PFSK-1 (cell line): ENCODE measurements at regions not wholly inside any gene's neighbourhood (a gene's known extent, or its start where the extent isn't known, plus 50 kb on each side); places are given as distances from the start of the nearest gene placed in this dataset.

Source experiments
- FOXP2 ChIP-seq: optimal IDR thresholded peaks from 2 replicates; pipeline ENCODE3; 2011; ENCODE audit warnings: borderline replicate concordance, control low read depth, inconsistent platforms; ENCODE audit not compliant: insufficient read depth; ENCODE audit errors: extremely low read length, extremely low read depth
- POLR2AphosphoS5 ChIP-seq: IDR thresholded peaks from 2 replicates; pipeline ENCODE4 v1.6.1; 2012; ENCODE audit warnings: low read depth, mild to moderate bottlenecking, control low read depth, low read length, moderate library complexity
- SIN3A ChIP-seq: IDR thresholded peaks from 2 replicates; pipeline ENCODE4 v1.6.1; 2012; ENCODE audit warnings: mild to moderate bottlenecking, low read length, moderate library complexity, borderline replicate concordance; ENCODE audit not compliant: insufficient read depth
- TAF1 ChIP-seq: IDR thresholded peaks from 2 replicates; pipeline ENCODE4 v1.6.1; 2012; ENCODE audit warnings: low read length, control low read depth, borderline replicate concordance; ENCODE audit not compliant: insufficient read depth
- TF ChIP-seq, protein P1 (sequence below), 2 experiments: IDR thresholded peaks; 2 replicates each; pipeline versions ENCODE4 v1.6.1 to v1.8.0; 2011 to 2012; ENCODE audit warnings: low read depth in 2 of 2, low read length in 2 of 2, control low read depth in 1 of 2, inconsistent platforms in 1 of 2, mild to moderate bottlenecking in 1 of 2, moderate library complexity in 1 of 2; ENCODE audit not compliant: insufficient read depth in 1 of 2

- TF ChIP-seq FOXP2: no peak
Measured at GRCh38 chr19:31553112-31553845, 204.0 kb upstream of the TSHZ3 start.

DNA sequence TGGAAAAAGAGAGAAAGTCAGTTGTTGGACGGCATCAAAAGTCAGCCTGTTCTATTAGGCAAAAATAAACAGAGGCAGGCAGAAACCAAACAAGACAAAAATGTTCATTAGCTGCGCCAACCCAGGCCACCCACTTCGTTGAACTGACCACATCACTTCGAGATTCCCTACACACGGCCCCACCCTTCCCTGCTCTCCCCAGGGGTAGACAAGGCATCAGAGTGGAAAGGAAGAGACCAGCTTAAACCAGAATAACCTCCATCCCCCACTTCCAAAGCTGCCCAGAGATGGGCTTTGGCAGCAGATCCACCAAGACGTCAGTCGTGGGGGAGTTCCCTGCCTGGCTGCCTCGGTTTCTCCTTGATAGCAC is 204.6 kb upstream of the TSHZ3 start:
- TF ChIP-seq POLR2AphosphoS5 (no peak), TAF1 (no peak), SIN3A (no peak), FOXP2 (no peak)
- TF ChIP-seq, protein P1, sequence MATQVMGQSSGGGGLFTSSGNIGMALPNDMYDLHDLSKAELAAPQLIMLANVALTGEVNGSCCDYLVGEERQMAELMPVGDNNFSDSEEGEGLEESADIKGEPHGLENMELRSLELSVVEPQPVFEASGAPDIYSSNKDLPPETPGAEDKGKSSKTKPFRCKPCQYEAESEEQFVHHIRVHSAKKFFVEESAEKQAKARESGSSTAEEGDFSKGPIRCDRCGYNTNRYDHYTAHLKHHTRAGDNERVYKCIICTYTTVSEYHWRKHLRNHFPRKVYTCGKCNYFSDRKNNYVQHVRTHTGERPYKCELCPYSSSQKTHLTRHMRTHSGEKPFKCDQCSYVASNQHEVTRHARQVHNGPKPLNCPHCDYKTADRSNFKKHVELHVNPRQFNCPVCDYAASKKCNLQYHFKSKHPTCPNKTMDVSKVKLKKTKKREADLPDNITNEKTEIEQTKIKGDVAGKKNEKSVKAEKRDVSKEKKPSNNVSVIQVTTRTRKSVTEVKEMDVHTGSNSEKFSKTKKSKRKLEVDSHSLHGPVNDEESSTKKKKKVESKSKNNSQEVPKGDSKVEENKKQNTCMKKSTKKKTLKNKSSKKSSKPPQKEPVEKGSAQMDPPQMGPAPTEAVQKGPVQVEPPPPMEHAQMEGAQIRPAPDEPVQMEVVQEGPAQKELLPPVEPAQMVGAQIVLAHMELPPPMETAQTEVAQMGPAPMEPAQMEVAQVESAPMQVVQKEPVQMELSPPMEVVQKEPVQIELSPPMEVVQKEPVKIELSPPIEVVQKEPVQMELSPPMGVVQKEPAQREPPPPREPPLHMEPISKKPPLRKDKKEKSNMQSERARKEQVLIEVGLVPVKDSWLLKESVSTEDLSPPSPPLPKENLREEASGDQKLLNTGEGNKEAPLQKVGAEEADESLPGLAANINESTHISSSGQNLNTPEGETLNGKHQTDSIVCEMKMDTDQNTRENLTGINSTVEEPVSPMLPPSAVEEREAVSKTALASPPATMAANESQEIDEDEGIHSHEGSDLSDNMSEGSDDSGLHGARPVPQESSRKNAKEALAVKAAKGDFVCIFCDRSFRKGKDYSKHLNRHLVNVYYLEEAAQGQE (IDR thresholded peaks at IDR 0.05; ENCODE audit: insufficient read depth in 1 of 2, low read depth in 2 of 2, low read length in 2 of 2): no peak

DNA sequence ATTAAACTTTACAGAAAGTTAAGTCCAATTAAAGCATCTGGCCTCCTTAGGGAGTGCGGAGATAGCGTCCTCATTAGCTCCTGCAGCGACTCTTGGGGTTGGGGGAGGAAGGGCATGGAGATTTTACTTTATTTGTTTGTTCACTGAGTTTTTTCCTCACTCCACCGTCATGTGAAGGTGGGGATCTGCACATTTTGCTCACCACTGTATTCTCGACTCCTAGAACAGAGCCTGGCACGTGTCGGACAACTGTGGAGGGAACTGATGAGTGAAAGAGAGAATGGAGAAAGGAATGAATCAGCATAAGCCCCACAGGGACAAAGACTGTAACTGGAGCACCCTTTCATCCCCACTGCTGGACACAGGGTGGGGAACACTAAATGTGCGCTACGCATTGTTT is 205.1 kb upstream of the TSHZ3 start:
- TF ChIP-seq SIN3A (no peak), TAF1 (no peak), POLR2AphosphoS5 (no peak), FOXP2 (no peak)
- TF ChIP-seq, protein P1 (IDR thresholded peaks at IDR 0.05; ENCODE audit: insufficient read depth in 1 of 2, low read depth in 2 of 2, low read length in 2 of 2): no peak

DNA sequence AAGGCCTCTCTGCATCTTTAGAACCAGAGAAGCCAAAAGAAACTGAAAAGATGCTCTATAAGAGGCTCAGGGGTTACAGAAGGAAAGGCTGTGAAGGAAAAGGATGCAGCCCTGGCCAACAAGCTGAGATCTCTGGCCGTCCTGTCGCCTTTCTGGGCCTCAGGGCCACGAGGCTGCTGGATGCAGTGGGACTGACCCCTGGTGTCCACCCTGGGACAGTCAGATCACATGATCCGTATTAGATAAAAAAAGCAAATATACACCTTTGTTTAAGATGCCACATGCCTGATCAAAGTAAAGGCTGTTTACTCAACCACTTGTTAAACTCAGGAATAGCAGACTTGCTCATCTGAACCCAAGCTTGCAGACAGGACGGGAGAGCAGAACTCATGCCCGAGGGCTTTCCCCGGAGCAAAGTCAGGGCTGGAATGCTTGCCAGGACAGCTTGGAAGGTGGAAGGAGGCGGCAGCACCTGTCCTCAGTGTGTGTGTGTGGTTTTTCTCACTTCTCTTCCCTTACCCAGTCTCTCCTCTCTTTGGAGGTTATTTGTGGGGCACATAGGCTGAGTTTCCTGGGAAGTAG is 206.5 kb upstream of the TSHZ3 start:
- no peak for TF ChIP-seq FOXP2
- no peak for TF ChIP-seq POLR2AphosphoS5
- TF ChIP-seq TAF1: no peak
- no peak for TF ChIP-seq SIN3A
- TF ChIP-seq, protein P1 (IDR thresholded peaks at IDR 0.05; ENCODE audit: insufficient read depth in 1 of 2, low read depth in 2 of 2, low read length in 2 of 2): no peak

- no peak for TF ChIP-seq TAF1
- TF ChIP-seq POLR2AphosphoS5: no peak
- no peak for TF ChIP-seq FOXP2
- TF ChIP-seq, protein P1 (IDR thresholded peaks at IDR 0.05; ENCODE audit: insufficient read depth in 1 of 2, low read depth in 2 of 2, low read length in 2 of 2): no peak
- TF ChIP-seq SIN3A: no peak
Measured at GRCh38 chr19:31559494-31559893, 210.3 kb upstream of the TSHZ3 start.
